Progenitor cell of endocrine pancreas (in vitro differentiated cells): ENCODE measurements at regions not wholly inside any gene's neighbourhood (a gene's known extent, or its start where the extent isn't known, plus 50 kb on each side); places are given as distances from the start of the nearest gene placed in this dataset.

Experiments used
- DNase-seq: peaks from one replicate; pipeline ENCODE4 v3.0.0; 2021; ENCODE audit warnings: low spot score; ENCODE audit not compliant: unreplicated experiment
- H3K27ac Mint-ChIP-seq: 2 replicates; pipeline ENCODE4 v1.8.0; 2021; ENCODE audit warnings: mild to moderate bottlenecking, moderate library complexity, mixed read lengths
- H3K27me3 Mint-ChIP-seq: 2 replicates; pipeline ENCODE4 v1.8.0; 2021; ENCODE audit warnings: mixed read lengths
- H3K36me3 Mint-ChIP-seq: 2 replicates; pipeline ENCODE4 v1.8.0; 2022; ENCODE audit warnings: mixed read lengths; ENCODE audit not compliant: insufficient read depth
- H3K4me1 Mint-ChIP-seq: 2 replicates; pipeline ENCODE4 v1.8.0; 2021; ENCODE audit warnings: low read depth, mixed read lengths
- H3K4me3 Mint-ChIP-seq: 2 replicates; pipeline ENCODE4 v1.8.0; 2021; ENCODE audit warnings: low read depth, mild to moderate bottlenecking, moderate library complexity, mixed read lengths
- H3K9me3 Mint-ChIP-seq: 2 replicates; pipeline ENCODE4 v1.8.0; 2021; ENCODE audit warnings: low read depth, mixed read lengths
- CTCF ChIP-seq: fragments of 200-600 bp; sonication (generic); IDR thresholded peaks from one replicate; pipeline ENCODE4 v1.5.0; 2021; ENCODE audit warnings: antibody characterized with exemption, mild to moderate bottlenecking; ENCODE audit not compliant: unreplicated experiment

DNA sequence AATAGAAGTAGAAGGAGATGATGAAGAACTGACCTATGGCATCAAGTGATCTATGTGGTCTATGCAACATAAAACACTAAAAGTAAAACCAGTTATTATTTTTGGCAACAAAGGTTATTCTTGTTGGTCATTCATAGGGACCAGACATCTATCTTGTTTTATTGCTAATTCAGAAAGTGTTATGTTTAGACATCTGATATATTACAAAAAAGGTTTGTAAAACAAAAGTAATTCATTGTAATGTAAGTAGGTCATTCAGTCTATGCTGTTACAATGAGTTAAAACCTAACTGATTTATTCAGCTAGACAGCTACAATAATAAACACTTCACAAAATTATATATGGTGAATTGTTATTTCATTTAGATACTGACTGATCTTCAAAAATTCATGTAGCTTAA, 461.9 kb downstream of the PCDH17 start:
- H3K36me3 Mint-ChIP-seq: no peaks in the 10 kb centered on the region
- no peaks in the 10 kb centered on the region for H3K4me1 Mint-ChIP-seq
- no peak overlapping the region for H3K4me3 Mint-ChIP-seq
- no peak for DNase-seq
- no peak overlapping the region for H3K27ac Mint-ChIP-seq
- H3K27me3 Mint-ChIP-seq: no peaks in the 10 kb centered on the region
- no peaks in the 10 kb centered on the region for H3K9me3 Mint-ChIP-seq
- no peak for TF ChIP-seq CTCF

GRCh38 chr13:58097831-58098230, 466.3 kb downstream of the PCDH17 start:
- DNase-seq: no peak
- H3K9me3 Mint-ChIP-seq: no peaks in the 10 kb centered on the region

DNA sequence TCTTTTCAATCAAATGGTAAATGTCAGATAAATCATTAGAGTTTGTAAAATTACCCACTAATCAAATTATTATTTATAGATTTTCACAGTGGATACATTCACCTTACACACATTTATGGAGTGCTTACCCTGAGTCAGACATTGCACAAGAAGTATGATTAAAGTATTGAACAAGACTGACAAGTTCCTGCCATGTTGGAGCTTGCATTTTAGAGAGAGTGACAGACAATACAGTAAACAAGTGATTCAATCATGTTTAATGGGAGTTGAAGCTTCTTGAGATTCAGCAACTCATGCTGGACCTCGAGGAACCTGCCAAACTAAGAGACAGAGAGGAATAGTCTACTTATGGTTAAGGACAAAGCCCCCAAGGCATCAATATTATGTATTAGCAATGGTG, 487.8 kb downstream of the PCDH17 start:
- TF ChIP-seq CTCF: no peak
- H3K4me3 Mint-ChIP-seq: no peak overlapping the region
- H3K4me1 Mint-ChIP-seq: peaks cover 3% of the 10 kb centered on the region
- DNase-seq: no peak
- peaks cover 12% of the 10 kb centered on the region for H3K9me3 Mint-ChIP-seq
- no peaks in the 10 kb centered on the region for H3K36me3 Mint-ChIP-seq
- no peaks in the 10 kb centered on the region for H3K27me3 Mint-ChIP-seq
- no peak overlapping the region for H3K27ac Mint-ChIP-seq

More at GRCh38 chr13:58097831-58098230, 466.3 kb downstream of the PCDH17 start:
- no peak overlapping the region for H3K27ac Mint-ChIP-seq
- H3K36me3 Mint-ChIP-seq: no peaks in the 10 kb centered on the region
- TF ChIP-seq CTCF: no peak
- H3K27me3 Mint-ChIP-seq: no peaks in the 10 kb centered on the region
- no peaks in the 10 kb centered on the region for H3K4me1 Mint-ChIP-seq
- H3K4me3 Mint-ChIP-seq: no peak overlapping the region

- no peak for TF ChIP-seq CTCF
- no peaks in the 10 kb centered on the region for H3K36me3 Mint-ChIP-seq
- DNase-seq: no peak
- H3K27me3 Mint-ChIP-seq: no peaks in the 10 kb centered on the region
- no peak overlapping the region for H3K27ac Mint-ChIP-seq
- no peak overlapping the region for H3K4me3 Mint-ChIP-seq
- H3K4me1 Mint-ChIP-seq: peaks cover 1% of the 10 kb centered on the region
- peaks cover 12% of the 10 kb centered on the region for H3K9me3 Mint-ChIP-seq
Measured at GRCh38 chr13:58119804-58120203, 488.3 kb downstream of the PCDH17 start.

DNA sequence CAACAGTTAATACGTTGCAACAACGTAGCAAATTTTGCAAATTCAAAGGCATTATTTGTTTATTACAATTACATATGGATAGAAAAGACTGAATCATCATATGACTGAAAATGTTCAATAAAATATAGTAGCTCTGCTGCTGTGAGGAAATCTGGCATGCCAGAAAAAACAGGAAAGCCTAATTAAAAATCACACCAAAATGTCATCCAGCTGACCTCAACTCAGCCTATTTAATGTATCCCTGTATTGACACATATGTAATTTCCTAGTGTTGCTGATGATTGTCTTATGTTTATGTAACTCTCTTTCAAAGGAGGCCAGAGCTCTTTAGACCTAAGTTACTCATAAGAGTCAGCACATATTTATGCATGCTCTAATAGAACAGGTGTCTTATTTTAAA, 495.0 kb downstream of the PCDH17 start:
- DNase-seq: no peak
- H3K4me1 Mint-ChIP-seq: peaks cover 1% of the 10 kb centered on the region
- TF ChIP-seq CTCF: no peak
- peaks cover 4% of the 10 kb centered on the region for H3K36me3 Mint-ChIP-seq
- H3K9me3 Mint-ChIP-seq: peaks cover 14% of the 10 kb centered on the region
- no peak overlapping the region for H3K4me3 Mint-ChIP-seq
- H3K27ac Mint-ChIP-seq: no peak overlapping the region
- H3K27me3 Mint-ChIP-seq: no peaks in the 10 kb centered on the region
